ENCODE measurements at regions not wholly inside any gene's neighbourhood (a gene's known extent, or its start where the extent isn't known, plus 50 kb on each side); places are given as distances from the start of the nearest gene placed in this dataset.

DNA sequence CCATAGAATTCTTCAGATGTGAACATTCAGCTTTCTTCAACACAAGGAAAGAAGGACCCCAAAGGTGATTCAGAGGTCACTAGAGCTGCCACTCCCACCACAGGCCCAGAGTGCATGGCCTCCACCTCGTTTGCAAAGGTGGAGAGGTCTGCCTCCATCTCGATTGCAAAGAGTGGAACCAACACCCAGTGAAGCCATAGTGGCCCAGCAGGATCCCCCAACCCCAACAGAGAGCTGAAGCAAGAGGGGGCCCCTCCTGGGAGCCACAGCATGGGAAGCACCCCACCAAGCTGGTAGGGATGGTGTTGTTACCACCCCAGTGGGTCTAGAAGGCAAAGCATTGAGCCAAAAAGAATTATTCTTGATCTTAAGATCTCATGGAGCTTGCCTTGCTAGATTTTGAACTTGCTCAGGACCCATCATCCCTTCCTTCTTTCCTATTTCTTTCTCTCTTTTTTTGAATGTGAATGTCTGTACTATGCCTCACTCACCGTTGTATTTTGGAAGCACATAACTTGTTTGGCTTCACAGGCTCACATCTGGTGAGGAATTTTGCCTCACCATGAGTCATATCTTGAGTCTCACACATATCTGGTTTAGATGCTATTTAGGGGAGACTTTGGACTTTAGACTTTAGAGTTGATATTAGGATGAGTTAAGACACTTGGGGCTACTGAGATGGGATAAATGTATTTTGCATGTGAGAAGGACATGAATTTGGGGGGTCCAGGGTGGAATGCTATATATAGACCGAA lies 119.2 kb downstream of the ANKRD60 start:
- no peak for DNase-seq

DNA sequence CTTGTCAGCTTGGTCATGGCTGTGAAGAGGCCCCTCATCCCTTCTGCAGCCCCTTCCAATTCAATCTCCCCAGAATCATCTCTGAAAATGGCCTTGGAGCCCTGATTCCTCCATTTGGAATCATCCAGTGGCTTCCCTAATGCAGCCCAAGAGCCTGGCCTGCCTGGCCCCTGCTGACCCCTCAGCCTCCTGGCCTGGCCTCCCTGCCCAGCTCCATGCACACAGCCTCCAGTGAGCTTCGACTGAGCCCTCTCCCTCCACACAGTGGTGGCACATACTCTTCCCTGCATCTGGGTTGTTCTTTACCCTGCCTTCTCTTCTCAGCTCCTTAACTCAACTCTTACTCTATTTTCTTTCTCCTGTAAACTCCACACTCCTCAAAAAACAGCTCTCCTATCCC lies 120.9 kb downstream of the ANKRD60 start:
- no peak for DNase-seq

DNA sequence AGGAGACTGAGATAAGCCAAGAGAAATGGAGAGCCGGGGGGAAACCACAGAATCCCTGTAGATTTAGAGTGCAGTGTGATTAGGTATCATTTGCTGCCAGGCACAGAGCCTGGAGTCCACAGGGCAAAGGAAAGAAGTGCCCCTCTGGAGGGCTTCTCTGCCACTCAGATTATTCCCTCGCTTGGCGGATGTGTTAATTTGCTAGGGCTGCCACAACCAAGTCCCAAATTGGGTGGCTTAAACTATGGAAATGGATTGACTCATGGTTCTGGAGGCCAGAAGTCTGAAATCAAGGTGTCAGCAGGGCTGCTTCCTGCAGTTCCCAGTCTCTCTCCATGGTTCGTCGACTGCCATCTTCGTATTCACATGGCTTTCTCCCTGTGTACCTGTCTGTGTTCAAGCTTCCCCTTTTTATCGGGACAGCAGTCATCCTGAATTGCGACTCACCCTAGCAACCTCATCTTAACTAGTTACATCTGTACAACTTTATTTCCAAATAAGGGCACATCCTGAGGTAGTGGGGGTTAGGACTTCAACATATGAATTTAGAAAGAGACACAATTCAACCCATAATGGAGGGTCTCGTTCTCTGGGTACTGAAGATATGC lies 122.2 kb downstream of the ANKRD60 start:
- DNase-seq: no peak

DNA sequence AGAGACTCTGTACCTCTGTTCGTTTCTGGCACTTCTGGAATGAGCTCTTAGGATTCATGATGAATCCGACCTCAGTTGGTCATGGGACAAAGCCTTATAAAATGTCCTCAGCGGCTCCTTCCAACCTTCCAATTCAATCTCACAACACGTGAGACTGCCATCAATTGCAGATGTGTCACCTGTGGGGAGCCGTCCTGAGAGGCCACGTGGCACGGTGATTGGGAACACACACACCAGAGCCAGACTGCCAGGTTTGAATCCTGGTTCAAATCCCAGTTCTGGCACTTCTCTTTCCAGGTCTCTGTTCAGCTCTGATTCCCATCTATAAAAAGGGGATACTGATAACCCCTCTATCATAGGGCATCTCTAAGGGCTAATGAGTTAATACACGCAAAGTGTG lies 124.5 kb downstream of the ANKRD60 start:
- no peak for DNase-seq

DNA sequence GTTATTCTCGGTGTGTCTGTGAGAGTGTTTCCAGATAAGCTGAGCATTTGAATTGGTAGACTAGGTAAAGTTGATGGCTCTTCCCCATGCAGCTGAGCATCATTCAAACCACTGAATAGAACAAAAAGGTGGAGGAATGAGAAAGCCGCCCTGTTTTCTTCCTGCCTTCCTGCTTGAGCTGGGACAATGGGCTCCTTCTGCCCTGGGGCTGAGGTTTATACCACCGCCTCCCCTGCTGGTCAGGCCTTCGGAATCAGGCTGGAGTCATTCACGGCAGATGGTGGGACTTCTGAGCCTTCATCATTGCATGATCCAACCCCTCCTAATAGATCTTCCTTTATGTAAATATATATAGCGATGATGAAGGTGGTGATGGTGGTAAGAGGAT lies 124.9 kb downstream of the ANKRD60 start:
- no peak for DNase-seq

DNA sequence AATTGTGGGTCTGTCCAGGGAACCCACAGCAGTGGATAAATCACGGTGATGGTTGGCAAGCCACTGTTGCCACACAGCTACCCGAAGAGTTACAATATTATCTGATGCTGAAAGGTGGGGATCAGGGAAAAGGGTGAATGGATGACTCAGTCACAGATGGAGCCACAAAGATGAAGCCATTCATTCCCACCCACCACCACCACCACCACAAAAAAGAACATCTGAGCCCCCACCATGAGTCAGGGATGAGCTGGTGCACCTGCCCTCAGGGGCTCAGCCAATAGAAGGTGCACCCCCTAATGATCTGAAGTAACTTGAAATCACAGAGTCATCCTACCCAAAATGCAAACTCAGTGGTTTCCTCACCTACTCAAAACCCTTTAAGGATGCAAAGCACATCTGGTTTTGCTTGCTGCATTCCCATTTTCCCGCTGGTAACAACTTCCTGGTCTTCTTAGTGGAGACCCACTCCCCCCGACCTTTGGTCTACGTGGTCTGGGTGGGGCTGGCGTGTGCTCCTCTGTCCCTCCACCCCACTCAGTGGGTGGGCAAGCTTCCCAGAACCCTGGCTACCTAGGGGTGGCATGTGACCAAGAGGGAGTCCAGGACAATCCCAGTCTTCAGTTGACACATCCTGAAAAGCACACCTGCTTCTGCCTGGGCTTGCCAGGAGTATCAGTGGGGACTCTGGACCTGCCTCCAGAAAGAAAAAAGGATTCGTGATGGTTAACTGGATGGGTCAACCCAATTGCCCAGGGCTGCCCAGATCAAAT lies 125.5 kb downstream of the ANKRD60 start:
- no peak for DNase-seq

DNA sequence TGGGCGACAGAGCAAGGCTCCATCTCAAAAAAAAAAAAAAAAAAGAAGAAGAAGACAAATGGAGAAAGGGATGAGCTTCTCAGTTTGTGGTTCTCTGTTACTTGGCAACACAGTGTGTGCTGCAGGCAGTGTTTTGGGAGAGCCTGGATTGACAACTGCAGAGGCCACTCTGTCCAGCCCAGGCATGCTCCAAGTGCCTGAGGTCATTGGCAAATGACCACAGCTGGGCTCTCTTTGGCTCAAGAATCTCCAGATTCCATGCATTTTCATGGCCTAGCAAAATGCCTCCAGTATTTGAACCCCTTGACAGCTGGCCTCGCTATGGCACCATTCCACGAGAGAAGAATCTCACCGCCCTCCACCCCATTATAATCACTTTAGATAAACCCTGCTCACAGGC lies 126.2 kb downstream of the ANKRD60 start:
- DNase-seq: no peak

DNA sequence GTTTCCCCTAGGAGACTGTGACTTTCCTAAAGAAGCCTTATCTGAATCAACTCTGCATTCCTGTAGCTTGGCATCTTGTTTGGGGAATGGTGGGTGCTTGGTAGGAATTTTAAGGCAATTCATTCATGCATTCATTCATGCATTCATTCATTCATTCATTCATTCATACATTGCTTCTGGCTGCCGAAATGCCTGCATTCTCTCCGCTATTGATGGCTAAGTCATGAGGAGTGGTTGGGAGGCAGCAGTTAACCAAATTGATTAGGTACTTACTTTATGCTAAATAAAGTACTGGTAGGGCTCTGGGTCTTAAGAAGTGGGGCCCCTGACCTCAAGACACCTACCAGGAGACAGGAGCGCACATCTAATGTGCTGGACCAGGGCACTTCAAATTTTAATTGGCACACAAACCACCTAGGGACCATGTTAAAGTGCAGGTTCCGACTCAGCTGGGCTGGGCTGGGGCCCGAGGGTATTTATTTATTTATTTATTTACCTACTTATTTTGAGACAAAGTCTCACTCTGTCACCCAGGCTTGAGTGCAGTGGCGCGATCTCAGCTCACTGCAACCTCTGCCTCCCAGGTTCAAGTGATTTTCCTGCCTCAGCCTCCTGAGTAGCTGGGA lies 127.6 kb downstream of the ANKRD60 start:
- no peak for DNase-seq

DNA sequence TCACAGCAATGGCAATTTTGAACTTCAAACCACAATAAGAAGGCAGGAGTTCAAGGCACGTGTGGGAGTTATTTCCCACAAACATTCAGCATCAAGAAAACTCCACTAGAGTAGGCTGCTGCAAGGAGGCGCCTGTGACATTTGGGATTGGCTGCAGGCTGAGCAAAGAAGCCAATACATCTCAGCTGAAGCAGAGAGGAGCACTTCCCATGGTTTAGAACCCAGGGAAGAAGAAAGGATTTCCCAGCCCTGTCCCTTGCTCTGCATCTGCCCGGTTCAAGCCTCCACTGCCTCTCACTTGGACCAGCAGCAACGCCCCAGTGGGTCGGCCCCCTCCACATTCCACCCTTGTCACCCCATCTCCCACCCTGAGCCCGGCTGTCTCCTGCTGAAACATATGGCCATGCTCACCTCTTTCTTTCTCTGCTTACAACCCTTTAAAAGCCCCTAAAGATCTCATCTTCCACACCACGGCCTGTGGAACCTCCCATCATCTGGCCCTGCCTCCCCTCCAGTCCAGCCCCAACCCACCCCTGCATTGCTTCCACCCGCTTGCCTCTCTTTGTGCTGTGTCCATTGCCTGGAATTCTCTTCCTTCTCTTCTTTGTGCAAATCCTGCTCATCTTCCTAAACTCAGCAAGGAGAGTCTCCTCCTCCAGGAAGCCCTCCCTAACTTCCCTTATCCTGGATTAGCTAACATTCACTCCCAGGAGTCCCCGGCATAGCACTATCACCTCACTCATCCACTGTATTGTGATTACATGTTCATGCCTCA lies 128.3 kb downstream of the ANKRD60 start:
- no peak for DNase-seq

DNA sequence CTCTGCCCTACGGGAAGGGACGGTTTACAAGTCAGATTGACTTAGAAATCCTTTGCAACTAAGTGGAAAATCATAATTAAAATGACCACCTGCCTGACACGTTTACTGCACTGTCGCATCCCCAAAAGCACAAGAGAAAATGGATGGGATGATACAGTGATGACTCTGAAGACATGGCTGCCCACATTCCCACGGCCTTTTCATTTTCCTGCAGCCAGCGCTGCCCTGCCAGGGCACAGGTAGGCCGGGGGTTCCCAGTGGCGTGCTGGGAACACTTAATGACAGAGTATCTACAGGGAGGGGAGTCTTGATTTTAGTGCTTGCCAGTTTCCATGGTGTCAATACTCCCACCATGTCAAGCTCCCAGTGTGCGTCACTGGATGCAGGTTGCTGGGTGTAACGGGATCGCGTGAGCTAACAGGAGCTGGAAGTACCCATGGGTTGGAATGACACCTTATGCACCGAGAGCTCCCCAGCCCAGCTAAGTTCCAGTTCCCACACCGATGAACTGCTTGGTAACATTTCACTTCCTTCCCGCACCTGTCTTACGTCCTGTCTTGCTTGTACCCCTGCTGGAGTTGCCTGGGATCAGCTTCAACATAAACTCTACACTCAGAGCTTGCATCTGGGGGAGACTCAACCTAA lies 129.0 kb downstream of the ANKRD60 start:
- DNase-seq: no peak

DNA sequence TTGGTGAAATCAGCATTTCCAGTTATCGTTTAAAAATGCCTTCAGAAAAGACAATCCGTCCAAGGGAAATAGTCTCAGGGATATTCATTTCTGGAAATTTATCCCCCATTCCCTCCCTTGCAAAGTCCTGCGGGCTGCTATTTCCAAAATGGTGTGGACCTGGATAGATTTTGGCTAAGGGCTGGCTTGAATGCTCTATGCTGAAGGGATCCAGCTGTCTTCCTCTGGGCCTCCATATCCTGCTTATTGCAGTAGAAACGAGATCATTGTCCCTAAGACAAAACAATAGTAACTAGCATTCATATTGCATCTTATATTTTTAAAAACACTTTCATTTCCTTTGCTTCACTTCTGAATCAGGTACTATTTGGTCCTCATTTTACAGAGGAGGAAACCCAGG lies 129.9 kb downstream of the ANKRD60 start:
- DNase-seq: no peak

DNA sequence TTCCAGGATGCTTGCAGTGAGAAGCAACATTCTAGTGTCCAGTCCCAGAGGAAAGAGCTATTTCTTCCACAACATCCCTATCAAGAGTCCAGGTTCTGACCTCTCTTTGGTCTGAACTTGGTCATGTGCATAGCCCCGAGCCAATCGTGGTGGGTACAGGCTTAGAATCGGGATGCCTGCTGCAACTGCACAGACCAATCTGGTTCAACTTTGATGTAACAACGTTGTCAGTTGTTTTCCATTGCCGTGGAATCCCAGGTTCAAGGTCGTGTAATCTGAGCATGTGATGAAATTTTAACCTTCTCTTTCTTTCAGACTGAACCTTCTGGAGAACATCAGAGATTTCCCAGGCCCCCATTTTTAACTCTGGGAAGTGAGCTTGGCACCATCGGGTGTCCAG lies 130.5 kb downstream of the ANKRD60 start:
- no peak for DNase-seq

DNA sequence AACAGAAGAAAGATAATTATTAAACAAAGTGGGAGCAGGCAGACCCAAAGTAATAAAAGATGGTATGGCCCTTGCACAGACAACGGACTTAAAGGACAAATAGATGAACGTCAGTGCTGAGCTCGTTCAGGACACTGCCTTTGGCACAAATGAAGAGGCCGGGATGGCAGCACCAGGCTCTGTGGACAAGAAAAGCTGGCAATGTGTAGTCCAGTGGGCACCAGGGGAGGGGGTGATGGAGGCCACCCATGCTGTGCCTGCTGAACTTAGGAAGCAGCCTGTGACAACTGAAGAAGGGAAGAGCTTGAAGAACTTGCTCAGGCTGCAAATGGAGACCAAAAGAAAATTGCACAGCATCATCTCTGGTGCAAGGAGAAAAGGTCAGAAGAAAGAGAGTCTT lies 131.0 kb downstream of the ANKRD60 start:
- no peak for DNase-seq

DNA sequence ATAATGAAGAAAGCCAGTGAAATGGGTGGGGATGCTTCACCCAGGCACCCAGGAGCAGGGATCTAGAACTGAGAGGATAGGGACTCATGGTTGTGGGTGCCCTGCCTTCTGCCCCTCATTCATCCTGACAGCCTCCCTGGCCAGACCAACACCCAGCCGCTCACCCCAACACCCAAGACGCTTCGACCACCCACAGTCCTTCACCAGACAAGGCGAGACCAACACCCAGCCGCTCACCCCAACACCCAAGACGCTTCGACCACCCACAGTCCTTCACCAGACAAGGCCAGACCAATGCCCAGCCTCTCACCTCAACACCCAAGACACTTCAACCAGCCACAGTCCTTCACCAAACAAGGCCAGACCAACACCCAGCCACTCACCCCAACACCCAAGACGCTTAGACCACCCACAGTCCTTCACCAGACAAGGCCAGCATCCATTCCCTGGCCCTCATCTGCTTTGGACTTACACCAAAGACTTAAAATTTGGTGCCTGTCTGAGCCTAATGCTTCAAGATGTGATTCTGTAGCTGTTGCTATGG lies 131.5 kb downstream of the ANKRD60 start:
- no peak for DNase-seq

DNA sequence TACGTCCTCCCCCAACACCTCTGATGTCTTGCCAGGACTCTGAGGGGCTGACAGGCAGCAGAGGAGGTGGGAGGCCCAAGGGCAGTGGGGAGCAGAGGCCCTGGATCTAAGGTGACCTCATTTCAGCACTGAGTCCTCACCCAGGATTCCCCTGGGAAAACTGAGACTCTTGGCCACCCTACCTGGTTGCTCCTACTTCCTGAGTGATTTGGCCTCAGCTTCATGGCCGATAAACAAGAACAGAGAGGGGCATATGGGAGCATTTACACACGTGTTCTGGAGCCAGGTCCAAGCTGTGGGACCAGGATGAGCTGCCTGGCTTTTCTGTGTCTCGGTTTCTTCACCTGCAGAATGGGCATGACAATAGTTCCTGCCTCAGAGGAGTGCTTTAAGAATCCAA lies 133.8 kb downstream of the ANKRD60 start:
- no peak for DNase-seq

DNA sequence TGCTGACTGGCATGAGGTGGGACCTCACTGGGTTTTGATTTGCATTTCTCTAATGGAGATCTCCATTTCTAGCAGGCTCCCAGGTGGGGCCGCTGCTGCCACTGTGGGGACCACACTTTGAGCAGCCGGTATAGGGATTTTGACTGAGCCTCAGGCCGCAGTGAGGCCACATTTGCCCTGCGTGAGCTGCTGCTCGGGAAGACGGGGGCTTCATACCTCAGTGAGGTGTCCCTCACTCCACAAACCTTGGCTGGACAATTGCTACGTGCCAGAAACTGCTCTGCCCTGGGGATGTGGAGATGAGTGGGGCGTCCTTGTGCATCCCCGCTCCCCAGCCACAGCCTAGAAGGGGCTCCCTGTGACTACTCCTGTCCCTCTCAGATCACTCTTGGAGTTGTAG lies 134.3 kb downstream of the ANKRD60 start:
- no peak for DNase-seq

DNA sequence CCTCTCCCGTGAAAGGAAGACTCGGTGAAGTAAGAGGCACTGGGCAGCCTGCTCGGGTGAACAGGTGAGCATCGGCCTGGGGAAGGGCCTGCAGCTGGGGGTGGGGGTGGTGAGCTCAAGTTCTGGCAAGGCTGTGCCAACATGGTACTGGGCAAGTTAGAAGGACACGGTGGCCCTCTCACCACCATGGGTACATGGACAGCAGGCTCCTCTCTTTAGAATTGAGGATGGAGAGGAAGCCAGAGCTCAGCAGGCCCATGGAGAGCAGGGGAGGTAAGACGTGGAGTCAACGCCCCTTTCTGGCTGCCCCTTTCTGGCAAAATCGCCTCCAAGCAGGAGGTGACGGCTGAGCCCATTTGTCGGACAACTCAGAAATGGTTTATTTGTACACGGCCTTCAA lies 135.6 kb downstream of the ANKRD60 start:
- DNase-seq: no peak

DNA sequence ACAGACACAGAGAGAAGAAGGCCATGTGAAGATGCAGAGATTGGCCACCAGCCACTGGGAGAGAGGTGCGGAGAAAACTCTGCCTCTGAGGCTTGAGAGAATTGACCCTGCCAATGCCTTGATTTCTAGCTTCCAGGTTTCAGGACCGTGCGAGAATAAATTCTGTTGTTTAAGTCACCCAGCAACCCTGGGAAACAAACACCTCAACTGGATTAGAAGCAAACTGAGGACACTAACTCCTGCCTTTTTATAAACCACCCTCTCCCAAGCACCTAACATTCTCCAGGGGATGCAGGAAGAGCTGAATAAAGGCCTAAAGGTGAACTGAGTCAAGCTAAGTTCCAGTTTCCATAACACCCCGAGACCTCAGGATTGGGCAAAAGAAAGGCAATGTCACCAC lies 136.1 kb downstream of the ANKRD60 start:
- DNase-seq: no peak

DNA sequence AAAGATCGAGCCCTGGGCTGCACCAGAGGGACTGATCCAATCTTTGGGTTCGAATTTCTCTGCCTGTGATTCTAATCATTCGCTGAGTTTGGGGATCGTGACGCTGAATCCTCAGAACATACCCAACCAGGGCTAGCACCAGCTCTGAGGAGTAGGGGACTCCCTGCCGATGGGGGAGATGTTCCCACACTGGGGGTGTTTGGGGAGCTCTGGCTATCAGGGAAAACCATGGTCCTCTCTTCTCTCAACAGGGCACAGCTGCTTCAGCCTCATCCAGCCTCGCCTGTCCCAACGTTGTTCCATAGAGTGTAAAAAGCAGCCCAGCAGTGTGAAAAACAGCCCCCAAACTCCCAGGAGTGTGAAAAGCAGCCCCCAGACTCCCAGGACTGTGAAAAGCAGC lies 136.6 kb downstream of the ANKRD60 start:
- no peak for DNase-seq

DNA sequence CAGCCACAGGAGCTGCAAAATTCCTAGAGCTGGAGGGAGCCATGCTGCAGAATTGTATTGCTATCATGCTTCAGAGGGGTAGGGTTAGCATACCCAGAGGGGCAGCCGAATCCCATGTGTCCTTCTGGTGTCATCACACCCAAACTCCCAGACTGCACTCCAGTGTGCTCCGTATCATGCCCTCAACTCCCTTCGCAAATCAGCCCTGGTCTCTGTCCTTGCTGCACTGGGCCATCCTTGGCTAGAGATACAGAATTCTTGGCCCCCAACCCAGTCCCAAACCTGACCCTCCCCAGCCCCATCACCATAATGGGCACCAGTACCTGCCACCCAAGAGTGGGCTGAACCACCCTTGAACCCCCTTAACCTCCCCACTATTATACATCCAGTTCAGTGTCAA lies 138.3 kb downstream of the ANKRD60 start:
- no peak for DNase-seq

DNA sequence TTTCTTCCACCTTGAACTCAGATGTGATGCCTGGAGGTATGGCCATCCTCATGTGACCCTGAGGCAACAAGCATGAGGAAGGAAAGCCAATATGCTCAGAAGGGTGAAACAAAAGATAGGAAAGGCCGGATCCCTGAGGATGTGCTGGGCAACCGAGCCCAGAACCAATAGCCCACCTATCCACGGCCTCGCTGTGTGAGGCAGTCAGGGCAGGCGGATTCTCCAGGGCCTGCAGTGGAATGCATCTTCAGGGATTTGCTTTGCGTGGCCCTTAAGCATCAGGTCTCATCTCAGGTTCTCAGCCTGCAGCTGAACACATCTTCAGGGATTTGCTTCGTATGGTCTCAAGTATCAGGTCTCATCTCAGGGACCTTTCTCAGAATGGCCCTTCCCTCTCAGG lies 139.8 kb downstream of the ANKRD60 start:
- DNase-seq: no peak

DNA sequence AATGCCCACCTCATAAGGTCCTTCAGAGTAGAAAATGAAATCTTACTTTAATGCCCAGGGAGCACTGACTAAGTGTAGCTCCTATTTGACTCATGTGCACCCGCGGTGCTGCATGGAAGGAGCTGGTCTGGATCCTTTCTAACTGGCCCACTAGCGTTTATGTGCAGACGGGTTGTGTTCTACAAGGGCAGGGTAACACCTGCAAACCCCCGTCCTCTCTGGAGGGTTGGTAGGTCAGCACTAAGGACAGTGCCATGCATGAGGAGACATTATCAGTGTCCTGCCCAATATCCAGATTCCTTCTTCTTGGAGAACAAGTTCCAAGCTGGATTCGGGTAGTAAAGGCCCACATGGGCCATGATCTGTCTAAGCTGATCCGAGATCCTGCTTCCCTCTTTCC lies 140.3 kb downstream of the ANKRD60 start:
- no peak for DNase-seq

All from NCI-H1436 (cell line).